K562 (cell line): ENCODE measurements at regions not wholly inside any gene's neighbourhood (a gene's known extent, or its start where the extent isn't known, plus 50 kb on each side); places are given as distances from the start of the nearest gene placed in this dataset.

Experiments used
- ATAC-seq: fragments of 200-7000 bp; cut with Tn5 transposase; 3 replicates; pipeline ENCODE4 v1.9.1; 2020; ENCODE audit warnings: moderate library complexity
- BruUV-seq: library from RNA; stranded (reverse); fragments of 400-500 nt; replicated peaks from 2 replicates; lab custom pipeline; 2021; lab: Mats Ljungman, UMichigan
- CTCF ChIA-PET: fragments of 300-600 bp; formaldehyde crosslinking; extraction: SDS; loops from one replicate; lab custom pipeline; 2021; ENCODE audit warnings: low intra/inter-chr PET ratio; lab: Yijun Ruan, JAX
- POLR2A ChIA-PET: fragments of 300-600, 350-650 bp; sonication (Branson Sonifier 250); formaldehyde crosslinking; extraction: SDS; loops from one replicate; lab custom pipeline; 2021; ENCODE audit warnings: antibody characterized with exemption, inconsistent platforms; lab: Yijun Ruan, JAX
- DNase-seq, 4 experiments: peaks; one replicate each; pipeline versions ENCODE4 v3.0.0 to v3.0.0-alpha.2; 2011 to 2018; ENCODE audit warnings: low spot score in 3 of 4, mixed read lengths in 3 of 4; ENCODE audit errors: extremely low read depth in 1 of 4
- FAIRE-seq: peaks from 2 replicates; lab custom pipeline; 2011; peaks lifted over from hg19 to GRCh38; lab: Jason Lieb, UNC
- H2AFZ ChIP-seq: 2 replicates; pipeline ENCODE4 v1.6.0; 2011; ENCODE audit warnings: low read depth, low read length, control low read depth, inconsistent platforms
- H3K27ac ChIP-seq: fragments of 200-600 bp; 3 replicates; pipeline ENCODE4 v1.8.0; 2011; ENCODE audit warnings: low read depth, mild to moderate bottlenecking, control low read depth, inconsistent platforms, low read length, moderate library complexity, mixed read lengths; ENCODE audit errors: extremely low read depth
- H3K27me3 ChIP-seq, 2 experiments: fragments of 300-600 bp in 1 of 2; 2 replicates in 1 of 2; 3 replicates in 1 of 2; pipeline versions ENCODE4 v1.6.0 to v1.8.0; 2011; ENCODE audit warnings: inconsistent platforms in 2 of 2, low read length in 2 of 2, mild to moderate bottlenecking in 1 of 2, mixed read lengths in 1 of 2, moderate library complexity in 1 of 2; ENCODE audit not compliant: control insufficient read depth in 2 of 2, insufficient read depth in 2 of 2
- H3K36me3 ChIP-seq: fragments of 300-600 bp; 3 replicates; pipeline ENCODE4 v1.8.0; 2011; ENCODE audit warnings: mild to moderate bottlenecking, low read length, inconsistent platforms; ENCODE audit not compliant: control insufficient read depth, insufficient read depth
- H3K4me1 ChIP-seq, 2 experiments: fragments of 200-600 bp in 1 of 2; replicated peaks in 1 of 2; 2 replicates in 1 of 2; 3 replicates in 1 of 2; pipeline versions ENCODE4 v1.5.1 to v1.8.0; 2011; ENCODE audit warnings: inconsistent platforms in 2 of 2, low read length in 2 of 2, mild to moderate bottlenecking in 1 of 2, mixed read lengths in 1 of 2, moderate library complexity in 1 of 2; ENCODE audit not compliant: control insufficient read depth in 2 of 2, insufficient read depth in 2 of 2
- H3K4me2 ChIP-seq: 2 replicates; pipeline ENCODE4 v1.6.1; 2011; ENCODE audit warnings: low read length, control low read depth, inconsistent platforms, mixed read lengths; ENCODE audit not compliant: insufficient read depth
- H3K4me3 ChIP-seq: fragments of 200-600 bp; sonication (generic), shearing (Covaris generic); 2 replicates; pipeline ENCODE4 v1.5.1; 2016; ENCODE audit warnings: control low read depth, inconsistent platforms
- H3K79me2 ChIP-seq: fragments of 200-600 bp; 3 replicates; pipeline ENCODE4 v1.8.0; 2011; ENCODE audit warnings: low read length, inconsistent platforms; ENCODE audit not compliant: control insufficient read depth, insufficient read depth
- H3K9ac ChIP-seq, 2 experiments: 2 replicates each; pipeline versions ENCODE4 v1.6.0 to v1.6.1; 2011; ENCODE audit warnings: low read depth in 2 of 2, low read length in 2 of 2, control low read depth in 1 of 2, inconsistent platforms in 1 of 2, mild to moderate bottlenecking in 1 of 2, mixed read lengths in 1 of 2; ENCODE audit not compliant: insufficient read depth in 1 of 2
- H3K9me1 ChIP-seq: one replicate; pipeline ENCODE4 v1.6.0; 2011; ENCODE audit warnings: inconsistent platforms, mild to moderate bottlenecking, low read length, moderate library complexity; ENCODE audit not compliant: control insufficient read depth, insufficient read depth
- H3K9me3 ChIP-seq: replicated peaks from 2 replicates; pipeline ENCODE4 v1.5.1; 2011; ENCODE audit warnings: low read depth, low read length, inconsistent platforms; ENCODE audit not compliant: control insufficient read depth, insufficient read depth
- H4K20me1 ChIP-seq: replicated peaks from 2 replicates; pipeline ENCODE4 v1.6.1; 2011; ENCODE audit warnings: low read length, inconsistent platforms, mixed read lengths; ENCODE audit not compliant: control insufficient read depth, insufficient read depth
- ELF2 ChIP-seq: fragments of 250-450 bp; sonication (Bioruptor Pico); IDR thresholded peaks from 2 replicates; pipeline ENCODE4 v1.5.0; 2021; ENCODE audit warnings: mild to moderate bottlenecking
- HIVEP1 ChIP-seq: fragments of 250-450 bp; sonication (Bioruptor Pico); IDR thresholded peaks from 2 replicates; pipeline ENCODE4 v1.4.0; 2020; ENCODE audit warnings: mild to moderate bottlenecking
- HSF4 ChIP-seq: fragments of 250-450 bp; sonication (Bioruptor Pico); IDR thresholded peaks from 2 replicates; pipeline ENCODE4 v2.1.2; 2022; ENCODE audit warnings: mild to moderate bottlenecking, moderate library complexity, borderline replicate concordance
- NRF1 ChIP-seq, 2 experiments: fragments of 450-650 bp; IDR thresholded peaks in 1 of 2; conservative IDR thresholded peaks in 1 of 2; 2 replicates each; pipeline ENCODE4 v1.6.1; 2014; ENCODE audit warnings: mild to moderate bottlenecking in 2 of 2
- TAF7 ChIP-seq: fragments of 450-650 bp; IDR thresholded peaks from 2 replicates; pipeline ENCODE4 v1.6.1; 2016; ENCODE audit warnings: missing genetic modification characterization, missing compliant biosample characterization
- TARDBP ChIP-seq: fragments of 450-650 bp; IDR thresholded peaks from 2 replicates; pipeline ENCODE4 v1.6.1; 2016
- ZC3H4 ChIP-seq: sonication (generic); formaldehyde crosslinking; IDR thresholded peaks from 2 replicates; pipeline ENCODE4 v1.9.0; 2021; ENCODE audit warnings: missing genetic modification reagents, borderline replicate concordance
- ZKSCAN3 ChIP-seq: fragments of 250-450 bp; sonication (Bioruptor Pico); IDR thresholded peaks from 2 replicates; pipeline ENCODE4 v1.4.0; 2020
- ZNF232 ChIP-seq: sonication (generic); formaldehyde crosslinking; IDR thresholded peaks from 2 replicates; pipeline ENCODE4 v1.8.0; 2022; ENCODE audit warnings: mild to moderate bottlenecking, missing genetic modification reagents
- ZNF830 ChIP-seq: fragments of 250-450 bp; sonication (Bioruptor Pico); IDR thresholded peaks from 2 replicates; pipeline ENCODE4 v1.5.0; 2021; ENCODE audit warnings: mild to moderate bottlenecking
- WGBS: fragments of 100-300 bp; shearing (Covaris generic); methylation state at CpG from one replicate; pipeline ENCODE4 v1.1.6; 2016; ENCODE audit warnings: low coverage, mixed read lengths; ENCODE audit not compliant: insufficient coverage; ENCODE audit errors: missing lambda C conversion rate; 5-methylcytosine and 5-hydroxymethylcytosine counted together
- in situ Hi-C: fragments of 300-500 bp; cut with MboI; formaldehyde crosslinking; loops from 4 replicates; pipeline ENCODE4 v1.15.0; 2018; ENCODE audit warnings: inconsistent platforms, mixed read lengths
- intact Hi-C: fragments of 100-400 bp; cut with micrococcal nuclease; formaldehyde crosslinking; loops from 2 replicates; pipeline ENCODE4 v1.14.2; 2022
- TF ChIP-seq, protein P1 (sequence below): fragments of 450-650 bp; IDR thresholded peaks from 2 replicates; pipeline ENCODE4 v1.6.1; 2018; ENCODE audit not compliant: partially characterized antibody
- TF ChIP-seq, protein P2 (sequence below): IDR thresholded peaks from 3 replicates; pipeline ENCODE4 v1.6.1; 2011; ENCODE audit warnings: borderline replicate concordance, mild to moderate bottlenecking, moderate library complexity; ENCODE audit not compliant: insufficient read length; ENCODE audit errors: extremely low read depth

DNA sequence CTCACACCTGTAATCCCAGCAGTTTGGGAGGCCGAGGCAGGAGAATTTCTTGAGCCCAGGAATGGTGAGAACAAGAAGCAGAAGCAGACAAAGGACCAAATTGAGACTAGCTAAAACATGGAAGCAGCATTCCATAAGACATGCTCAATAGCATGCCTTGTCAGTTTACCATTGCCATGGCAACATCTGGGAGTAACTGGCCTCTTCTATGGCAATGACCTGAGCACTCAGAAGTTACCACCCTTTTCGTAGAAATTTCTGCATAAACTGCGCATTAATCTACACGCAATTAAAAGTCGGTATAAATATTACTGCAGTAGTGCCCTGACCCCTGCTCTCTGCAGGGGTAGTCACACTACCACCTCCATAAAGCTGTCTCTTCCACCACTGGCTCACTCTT, 390.2 kb upstream of the USP9Y start:
- Histone ChIP-seq H3K9ac (no peak overlapping the region), H3K79me2 (no peaks in the 10 kb centered on the region), H3K27ac (no peak overlapping the region), H3K36me3 (no peaks in the 10 kb centered on the region), H3K9me1 (no peaks in the 10 kb centered on the region), H3K4me1 (no peaks in the 10 kb centered on the region), H4K20me1 (no peaks in the 10 kb centered on the region), H3K9me3 (no peaks in the 10 kb centered on the region), H3K4me3 (no peak overlapping the region)
- CTCF ChIA-PET, result no interaction called here
- intact Hi-C loops, result no loop called here
- ATAC-seq (no peak), DNase-seq (no peak)
- no CpG with 5 or more reads among the region's 5 CpGs for WGBS
- no TSS peak for BruUV-seq
- no peak for TF ChIP-seq ZNF232
- TF ChIP-seq ZC3H4 (CRISPR knock-in tag), result no peak
- no peak for TF ChIP-seq ZNF830
- no peak for TF ChIP-seq ELF2 (CRISPR knock-in tag)
- TF ChIP-seq, all 486 proteins: peak for 0
- in situ Hi-C loops, result no loop called here
- Histone ChIP-seq H2AFZ (no peak overlapping the region), H3K4me2 (no peak overlapping the region), H3K27me3 (no peaks in the 10 kb centered on the region)
- no peak for FAIRE-seq
- POLR2A ChIA-PET, result no interaction called here

DNA sequence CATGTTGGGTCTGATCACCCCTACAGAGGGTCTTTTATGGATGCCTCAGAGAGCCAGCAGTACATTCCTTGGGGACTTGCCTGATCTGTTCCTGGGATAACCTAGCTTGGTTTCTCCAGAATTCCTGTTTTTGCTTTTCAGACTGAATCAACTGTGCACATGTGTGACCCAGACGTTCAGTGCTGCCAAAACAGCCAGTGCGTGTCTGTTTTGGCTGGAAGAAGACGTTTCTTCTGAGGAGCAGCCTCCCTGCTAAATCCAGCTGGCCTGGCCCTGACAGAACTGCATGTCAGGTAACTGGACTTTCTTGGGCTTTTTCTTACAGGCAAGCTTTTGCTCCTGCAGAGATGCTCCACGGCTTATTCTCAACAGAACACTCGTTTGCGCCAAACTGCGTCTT, 373.3 kb upstream of the USP9Y start:
- no peak overlapping the region for H3K27ac ChIP-seq
- DNase-seq (no peak), FAIRE-seq (no peak), ATAC-seq (no peak)
- POLR2A ChIA-PET, result no interaction called here
- no peaks in the 10 kb centered on the region for H3K9me3 ChIP-seq
- intact Hi-C loops (no loop called here), in situ Hi-C loops (no loop called here)
- no CpG with 5 or more reads among the region's 7 CpGs for WGBS
- no TSS peak for BruUV-seq
- H3K79me2 ChIP-seq, result no peaks in the 10 kb centered on the region
- H3K4me3 ChIP-seq, result no peak overlapping the region
- no peaks in the 10 kb centered on the region for H3K27me3 ChIP-seq
- no peaks in the 10 kb centered on the region for H3K4me1 ChIP-seq
- no peak overlapping the region for H2AFZ ChIP-seq
- H3K9ac ChIP-seq, result no peak overlapping the region
- no peaks in the 10 kb centered on the region for H4K20me1 ChIP-seq
- H3K4me2 ChIP-seq, result no peak overlapping the region
- H3K9me1 ChIP-seq, result no peaks in the 10 kb centered on the region
- H3K36me3 ChIP-seq, result no peaks in the 10 kb centered on the region
- CTCF ChIA-PET, result no interaction called here
- TF ChIP-seq, protein P1, sequence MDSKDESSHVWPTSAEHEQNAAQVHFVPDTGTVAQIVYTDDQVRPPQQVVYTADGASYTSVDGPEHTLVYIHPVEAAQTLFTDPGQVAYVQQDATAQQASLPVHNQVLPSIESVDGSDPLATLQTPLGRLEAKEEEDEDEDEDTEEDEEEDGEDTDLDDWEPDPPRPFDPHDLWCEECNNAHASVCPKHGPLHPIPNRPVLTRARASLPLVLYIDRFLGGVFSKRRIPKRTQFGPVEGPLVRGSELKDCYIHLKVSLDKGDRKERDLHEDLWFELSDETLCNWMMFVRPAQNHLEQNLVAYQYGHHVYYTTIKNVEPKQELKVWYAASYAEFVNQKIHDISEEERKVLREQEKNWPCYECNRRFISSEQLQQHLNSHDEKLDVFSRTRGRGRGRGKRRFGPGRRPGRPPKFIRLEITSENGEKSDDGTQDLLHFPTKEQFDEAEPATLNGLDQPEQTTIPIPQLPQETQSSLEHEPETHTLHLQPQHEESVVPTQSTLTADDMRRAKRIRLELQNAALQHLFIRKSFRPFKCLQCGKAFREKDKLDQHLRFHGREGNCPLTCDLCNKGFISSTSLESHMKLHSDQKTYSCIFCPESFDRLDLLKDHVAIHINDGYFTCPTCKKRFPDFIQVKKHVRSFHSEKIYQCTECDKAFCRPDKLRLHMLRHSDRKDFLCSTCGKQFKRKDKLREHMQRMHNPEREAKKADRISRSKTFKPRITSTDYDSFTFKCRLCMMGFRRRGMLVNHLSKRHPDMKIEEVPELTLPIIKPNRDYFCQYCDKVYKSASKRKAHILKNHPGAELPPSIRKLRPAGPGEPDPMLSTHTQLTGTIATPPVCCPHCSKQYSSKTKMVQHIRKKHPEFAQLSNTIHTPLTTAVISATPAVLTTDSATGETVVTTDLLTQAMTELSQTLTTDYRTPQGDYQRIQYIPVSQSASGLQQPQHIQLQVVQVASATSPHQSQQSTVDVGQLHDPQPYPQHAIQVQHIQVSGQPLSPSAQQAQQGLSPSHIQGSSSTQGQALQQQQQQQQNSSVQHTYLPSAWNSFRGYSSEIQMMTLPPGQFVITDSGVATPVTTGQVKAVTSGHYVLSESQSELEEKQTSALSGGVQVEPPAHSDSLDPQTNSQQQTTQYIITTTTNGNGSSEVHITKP, result no peak
- TF ChIP-seq HSF4 (CRISPR knock-in tag), result no peak
- TF ChIP-seq, protein P2, sequence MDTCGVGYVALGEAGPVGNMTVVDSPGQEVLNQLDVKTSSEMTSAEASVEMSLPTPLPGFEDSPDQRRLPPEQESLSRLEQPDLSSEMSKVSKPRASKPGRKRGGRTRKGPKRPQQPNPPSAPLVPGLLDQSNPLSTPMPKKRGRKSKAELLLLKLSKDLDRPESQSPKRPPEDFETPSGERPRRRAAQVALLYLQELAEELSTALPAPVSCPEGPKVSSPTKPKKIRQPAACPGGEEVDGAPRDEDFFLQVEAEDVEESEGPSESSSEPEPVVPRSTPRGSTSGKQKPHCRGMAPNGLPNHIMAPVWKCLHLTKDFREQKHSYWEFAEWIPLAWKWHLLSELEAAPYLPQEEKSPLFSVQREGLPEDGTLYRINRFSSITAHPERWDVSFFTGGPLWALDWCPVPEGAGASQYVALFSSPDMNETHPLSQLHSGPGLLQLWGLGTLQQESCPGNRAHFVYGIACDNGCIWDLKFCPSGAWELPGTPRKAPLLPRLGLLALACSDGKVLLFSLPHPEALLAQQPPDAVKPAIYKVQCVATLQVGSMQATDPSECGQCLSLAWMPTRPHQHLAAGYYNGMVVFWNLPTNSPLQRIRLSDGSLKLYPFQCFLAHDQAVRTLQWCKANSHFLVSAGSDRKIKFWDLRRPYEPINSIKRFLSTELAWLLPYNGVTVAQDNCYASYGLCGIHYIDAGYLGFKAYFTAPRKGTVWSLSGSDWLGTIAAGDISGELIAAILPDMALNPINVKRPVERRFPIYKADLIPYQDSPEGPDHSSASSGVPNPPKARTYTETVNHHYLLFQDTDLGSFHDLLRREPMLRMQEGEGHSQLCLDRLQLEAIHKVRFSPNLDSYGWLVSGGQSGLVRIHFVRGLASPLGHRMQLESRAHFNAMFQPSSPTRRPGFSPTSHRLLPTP, result no peak
- no peak for TF ChIP-seq NRF1 (conservative IDR thresholded peaks at IDR 0.05 in 1 of 2, IDR thresholded peaks at IDR 0.05 in 1 of 2)
- no peak for TF ChIP-seq TARDBP
- no peak for TF ChIP-seq HIVEP1 (CRISPR knock-in tag)
- no peak for TF ChIP-seq ZKSCAN3 (CRISPR knock-in tag)
- TF ChIP-seq TAF7, result no peak
